Left lobe of liver (tissue), 2 donors: ENCODE measurements at regions not wholly inside any gene's neighbourhood (a gene's known extent, or its start where the extent isn't known, plus 50 kb on each side); places are given as distances from the start of the nearest gene placed in this dataset.
A peak's percentile ranks its signal among the peaks of the same experiment; 100 is the strongest.
"Not testable (repeated sequence)": the region's sequence is repeated elsewhere in the genome, so short reads cannot be mapped to it uniquely, and the experiment has no call there.

Experiments
- ATAC-seq: fragments of 200-7000 bp; cut with Tn5 transposase; one replicate; pipeline ENCODE4 v1.9.1; 2020; ENCODE audit warnings: mild to moderate bottlenecking, moderate library complexity
- DNase-seq: peaks from one replicate; pipeline ENCODE4 v3.0.0-alpha.2; 2020; ENCODE audit warnings: low spot score
- donor health status: DM: no; HTN: no; CAD: no; lungs with moderate emphysema.
- donor health status: DM: no; HTN: yes; CAD: no.

- DNase-seq (no peak), ATAC-seq (no peak)
Observed at GRCh38 chr3:139095803-139096466, 51.2 kb upstream of the PRR23C start.

GRCh38 chr3:139096670-139097069 is 52.0 kb upstream of the PRR23C start:
- DNase-seq (no peak), ATAC-seq (no peak)

- ATAC-seq (no peak), DNase-seq (no peak)
Observed at GRCh38 chr3:139098391-139098790, 53.7 kb upstream of the PRR23C start.

GRCh38 chr3:139099968-139100817 is 55.5 kb upstream of the PRR23C start:
- DNase-seq = no peak
- no peak for ATAC-seq

GRCh38 chr3:139100821-139101220 is 56.1 kb upstream of the PRR23C start:
- ATAC-seq (no peak), DNase-seq (no peak)

- ATAC-seq (no peak), DNase-seq (no peak)
Observed at GRCh38 chr3:139101396-139101795, 56.7 kb upstream of the PRR23C start.

- no peak for ATAC-seq
- no peak for DNase-seq
Observed at GRCh38 chr3:139103484-139103883, 58.8 kb upstream of the PRR23C start.

- ATAC-seq = no peak
- no peak for DNase-seq
Observed at GRCh38 chr3:139104062-139104461, 59.4 kb upstream of the PRR23C start.

GRCh38 chr3:139105154-139105702 is 60.5 kb upstream of the PRR23C start:
- no peak for DNase-seq
- ATAC-seq = peak; percentile 17

GRCh38 chr3:139106013-139106932 is 61.6 kb upstream of the PRR23C start:
- no peak for DNase-seq
- peak; percentile 42 for ATAC-seq

- no peak for ATAC-seq
- no peak for DNase-seq
Observed at GRCh38 chr3:139107424-139108252, 62.9 kb upstream of the PRR23C start.

GRCh38 chr3:139108253-139108969 is 63.7 kb upstream of the PRR23C start:
- DNase-seq (no peak), ATAC-seq (no peak)

- DNase-seq = no peak
- no peak for ATAC-seq
Observed at GRCh38 chr3:139109271-139109670, 64.6 kb upstream of the PRR23C start.

- peak; percentile 88 for ATAC-seq
- DNase-seq = peak; percentile 96
Observed at GRCh38 chr3:139110072-139110830, 65.6 kb upstream of the PRR23C start.

- not testable (repeated sequence) for DNase-seq
Observed at GRCh38 chr3:139110929-139111328, 66.2 kb upstream of the PRR23C start.

GRCh38 chr3:139111392-139112229 is 66.9 kb upstream of the PRR23C start:
- ATAC-seq = peak; percentile 77
- peak; percentile 68 for DNase-seq

More at GRCh38 chr3:139110929-139111328, 66.2 kb upstream of the PRR23C start:
- not testable (repeated sequence) for ATAC-seq

GRCh38 chr3:139112230-139112558 is 67.5 kb upstream of the PRR23C start:
- DNase-seq (no peak), ATAC-seq (no peak)
